ENCODE measurements at regions not wholly inside any gene's neighbourhood (a gene's known extent, or its start where the extent isn't known, plus 50 kb on each side); places are given as distances from the start of the nearest gene placed in this dataset.

- TF ChIP-seq, protein P1, sequence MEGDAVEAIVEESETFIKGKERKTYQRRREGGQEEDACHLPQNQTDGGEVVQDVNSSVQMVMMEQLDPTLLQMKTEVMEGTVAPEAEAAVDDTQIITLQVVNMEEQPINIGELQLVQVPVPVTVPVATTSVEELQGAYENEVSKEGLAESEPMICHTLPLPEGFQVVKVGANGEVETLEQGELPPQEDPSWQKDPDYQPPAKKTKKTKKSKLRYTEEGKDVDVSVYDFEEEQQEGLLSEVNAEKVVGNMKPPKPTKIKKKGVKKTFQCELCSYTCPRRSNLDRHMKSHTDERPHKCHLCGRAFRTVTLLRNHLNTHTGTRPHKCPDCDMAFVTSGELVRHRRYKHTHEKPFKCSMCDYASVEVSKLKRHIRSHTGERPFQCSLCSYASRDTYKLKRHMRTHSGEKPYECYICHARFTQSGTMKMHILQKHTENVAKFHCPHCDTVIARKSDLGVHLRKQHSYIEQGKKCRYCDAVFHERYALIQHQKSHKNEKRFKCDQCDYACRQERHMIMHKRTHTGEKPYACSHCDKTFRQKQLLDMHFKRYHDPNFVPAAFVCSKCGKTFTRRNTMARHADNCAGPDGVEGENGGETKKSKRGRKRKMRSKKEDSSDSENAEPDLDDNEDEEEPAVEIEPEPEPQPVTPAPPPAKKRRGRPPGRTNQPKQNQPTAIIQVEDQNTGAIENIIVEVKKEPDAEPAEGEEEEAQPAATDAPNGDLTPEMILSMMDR (IDR thresholded peaks at IDR 0.05) = no peak
- TF ChIP-seq SIN3A (IDR thresholded peaks at IDR 0.05; ENCODE audit: borderline replicate concordance, insufficient read depth, low read depth, low read length) = no peak
- TF ChIP-seq, protein P2, sequence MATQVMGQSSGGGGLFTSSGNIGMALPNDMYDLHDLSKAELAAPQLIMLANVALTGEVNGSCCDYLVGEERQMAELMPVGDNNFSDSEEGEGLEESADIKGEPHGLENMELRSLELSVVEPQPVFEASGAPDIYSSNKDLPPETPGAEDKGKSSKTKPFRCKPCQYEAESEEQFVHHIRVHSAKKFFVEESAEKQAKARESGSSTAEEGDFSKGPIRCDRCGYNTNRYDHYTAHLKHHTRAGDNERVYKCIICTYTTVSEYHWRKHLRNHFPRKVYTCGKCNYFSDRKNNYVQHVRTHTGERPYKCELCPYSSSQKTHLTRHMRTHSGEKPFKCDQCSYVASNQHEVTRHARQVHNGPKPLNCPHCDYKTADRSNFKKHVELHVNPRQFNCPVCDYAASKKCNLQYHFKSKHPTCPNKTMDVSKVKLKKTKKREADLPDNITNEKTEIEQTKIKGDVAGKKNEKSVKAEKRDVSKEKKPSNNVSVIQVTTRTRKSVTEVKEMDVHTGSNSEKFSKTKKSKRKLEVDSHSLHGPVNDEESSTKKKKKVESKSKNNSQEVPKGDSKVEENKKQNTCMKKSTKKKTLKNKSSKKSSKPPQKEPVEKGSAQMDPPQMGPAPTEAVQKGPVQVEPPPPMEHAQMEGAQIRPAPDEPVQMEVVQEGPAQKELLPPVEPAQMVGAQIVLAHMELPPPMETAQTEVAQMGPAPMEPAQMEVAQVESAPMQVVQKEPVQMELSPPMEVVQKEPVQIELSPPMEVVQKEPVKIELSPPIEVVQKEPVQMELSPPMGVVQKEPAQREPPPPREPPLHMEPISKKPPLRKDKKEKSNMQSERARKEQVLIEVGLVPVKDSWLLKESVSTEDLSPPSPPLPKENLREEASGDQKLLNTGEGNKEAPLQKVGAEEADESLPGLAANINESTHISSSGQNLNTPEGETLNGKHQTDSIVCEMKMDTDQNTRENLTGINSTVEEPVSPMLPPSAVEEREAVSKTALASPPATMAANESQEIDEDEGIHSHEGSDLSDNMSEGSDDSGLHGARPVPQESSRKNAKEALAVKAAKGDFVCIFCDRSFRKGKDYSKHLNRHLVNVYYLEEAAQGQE (IDR thresholded peaks at IDR 0.05; ENCODE audit: insufficient read depth in 1 of 2, low read depth in 2 of 2, low read length in 1 of 2) = no peak
These were observed 107.0 kb upstream of the ATP8B1 start for GRCh38 chr18:57910134-57910533.

Measured in Panc1 (cell line).